ENCODE measurements at regions not wholly inside any gene's neighbourhood (a gene's known extent, or its start where the extent isn't known, plus 50 kb on each side); places are given as distances from the start of the nearest gene placed in this dataset.

GRCh38 chr5:89849830-89850512 is 559.6 kb downstream of the CETN3 start:
- no peak overlapping the region for H3K27ac ChIP-seq (ENCODE audit: low read depth, low read length, poor library complexity, severe bottlenecking)
- H4K20me1 ChIP-seq (ENCODE audit: insufficient read depth, low read length): no peaks in the 10 kb centered on the region
- no peaks in the 10 kb centered on the region for H3K4me1 ChIP-seq (ENCODE audit: insufficient read depth, low read length, poor library complexity, severe bottlenecking)
- no peaks in the 10 kb centered on the region for H3K36me3 ChIP-seq (ENCODE audit: insufficient read depth, low read length)
- POLR2A ChIA-PET: no interaction called here
- CTCF ChIA-PET (ENCODE audit: unreplicated experiment): no interaction called here
- no peaks in the 10 kb centered on the region for H3K9me2 ChIP-seq (ENCODE audit: insufficient read depth, low read length)
- DNase-seq (ENCODE audit: low spot score): no peak
- TF ChIP-seq CTCF (conservative IDR thresholded peaks at IDR 0.05; ENCODE audit: low read length) (no peak), EZH2phosphoT487 (IDR thresholded peaks at IDR 0.05; ENCODE audit: borderline replicate concordance, low read depth, low read length) (no peak)
- H3K9me3 ChIP-seq (ENCODE audit: low read length): no peaks in the 10 kb centered on the region
- H2AFZ ChIP-seq (ENCODE audit: low read length): no peak overlapping the region
- H3K79me2 ChIP-seq (ENCODE audit: insufficient read depth, low read depth, low read length): no peaks in the 10 kb centered on the region
- H3K4me3 ChIP-seq (ENCODE audit: low read depth, low read length, poor library complexity, severe bottlenecking): no peak overlapping the region
- no TSS peak for BruUV-seq (replicated peaks)
- H3K4me2 ChIP-seq (ENCODE audit: low read length): no peak overlapping the region
- intact Hi-C loops (cut with micrococcal nuclease; ENCODE audit: unreplicated experiment): no loop called here

GRCh38 chr5:89847743-89848142 is 561.8 kb downstream of the CETN3 start:
- CTCF ChIA-PET (ENCODE audit: unreplicated experiment): no interaction called here
- Histone ChIP-seq H3K4me1 (ENCODE audit: insufficient read depth, low read length, poor library complexity, severe bottlenecking) (no peaks in the 10 kb centered on the region), H3K4me2 (ENCODE audit: low read length) (no peak overlapping the region), H3K36me3 (ENCODE audit: insufficient read depth, low read length) (no peaks in the 10 kb centered on the region), H4K20me1 (ENCODE audit: insufficient read depth, low read length) (no peaks in the 10 kb centered on the region), H3K79me2 (ENCODE audit: insufficient read depth, low read depth, low read length) (no peaks in the 10 kb centered on the region), H3K9me3 (ENCODE audit: low read length) (no peaks in the 10 kb centered on the region), H3K9me2 (ENCODE audit: insufficient read depth, low read length) (no peaks in the 10 kb centered on the region), H3K4me3 (ENCODE audit: low read depth, low read length, poor library complexity, severe bottlenecking) (no peak overlapping the region), H2AFZ (ENCODE audit: low read length) (no peak overlapping the region), H3K27ac (ENCODE audit: low read depth, low read length, poor library complexity, severe bottlenecking) (no peak overlapping the region)
- BruUV-seq (replicated peaks): no TSS peak
- TF ChIP-seq EZH2phosphoT487 (IDR thresholded peaks at IDR 0.05; ENCODE audit: borderline replicate concordance, low read depth, low read length) (no peak), CTCF (conservative IDR thresholded peaks at IDR 0.05; ENCODE audit: low read length) (no peak)
- DNase-seq (ENCODE audit: low spot score): no peak
- POLR2A ChIA-PET: no interaction called here
- intact Hi-C loops (cut with micrococcal nuclease; ENCODE audit: unreplicated experiment): no loop called here

GRCh38 chr5:89844548-89844947 is 565.0 kb downstream of the CETN3 start:
- POLR2A ChIA-PET: no interaction called here

More at GRCh38 chr5:89844548-89844947, 565.0 kb downstream of the CETN3 start:
- H3K27ac ChIP-seq (ENCODE audit: low read depth, low read length, poor library complexity, severe bottlenecking): no peak overlapping the region
- H4K20me1 ChIP-seq (ENCODE audit: insufficient read depth, low read length): no peaks in the 10 kb centered on the region
- no peak overlapping the region for H3K4me2 ChIP-seq (ENCODE audit: low read length)
- intact Hi-C loops (cut with micrococcal nuclease; ENCODE audit: unreplicated experiment): no loop called here
- no peaks in the 10 kb centered on the region for H3K79me2 ChIP-seq (ENCODE audit: insufficient read depth, low read depth, low read length)
- DNase-seq (ENCODE audit: low spot score): no peak
- no peaks in the 10 kb centered on the region for H3K4me1 ChIP-seq (ENCODE audit: insufficient read depth, low read length, poor library complexity, severe bottlenecking)
- no peaks in the 10 kb centered on the region for H3K9me2 ChIP-seq (ENCODE audit: insufficient read depth, low read length)
- BruUV-seq (replicated peaks): no TSS peak
- no peak overlapping the region for H2AFZ ChIP-seq (ENCODE audit: low read length)
- CTCF ChIA-PET (ENCODE audit: unreplicated experiment): no interaction called here
- no peaks in the 10 kb centered on the region for H3K9me3 ChIP-seq (ENCODE audit: low read length)
- no peaks in the 10 kb centered on the region for H3K36me3 ChIP-seq (ENCODE audit: insufficient read depth, low read length)
- no peak for TF ChIP-seq EZH2phosphoT487 (IDR thresholded peaks at IDR 0.05; ENCODE audit: borderline replicate concordance, low read depth, low read length)
- no peak for TF ChIP-seq CTCF (conservative IDR thresholded peaks at IDR 0.05; ENCODE audit: low read length)
- no peak overlapping the region for H3K4me3 ChIP-seq (ENCODE audit: low read depth, low read length, poor library complexity, severe bottlenecking)

Measured in OCI-LY7 (cell line).